ENCODE measurements at regions not wholly inside any gene's neighbourhood (a gene's known extent, or its start where the extent isn't known, plus 50 kb on each side); places are given as distances from the start of the nearest gene placed in this dataset.

- no peaks in the 10 kb centered on the region for H3K9me3 Mint-ChIP-seq
- no peak overlapping the region for H3K27ac Mint-ChIP-seq
- no peak for DNase-seq (ENCODE audit: low spot score)
- no peaks in the 10 kb centered on the region for H3K4me1 ChIP-seq
- H3F3A ChIP-seq (ENCODE audit: low read depth), result no peaks in the 10 kb centered on the region
- no peak overlapping the region for H3K27ac ChIP-seq
- H2AFZ ChIP-seq (replicated peaks), result no peak overlapping the region
- H3K4me3 ChIP-seq, result no peak overlapping the region
- peaks cover 3% of the 10 kb centered on the region for H3K27me3 Mint-ChIP-seq (ENCODE audit: insufficient read depth, low read depth)
- H3K36me3 ChIP-seq, result no peaks in the 10 kb centered on the region
- H3K9me3 ChIP-seq (ENCODE audit: low read depth), result no peaks in the 10 kb centered on the region
- no peak overlapping the region for H3K9ac ChIP-seq
- H3K4me2 ChIP-seq, result no peak overlapping the region
- H3K4me3 Mint-ChIP-seq, result no peak overlapping the region
- H3K79me2 ChIP-seq (ENCODE audit: low read depth), result no peaks in the 10 kb centered on the region
- H4K20me1 ChIP-seq (ENCODE audit: low read depth), result no peaks in the 10 kb centered on the region
- H3K36me3 Mint-ChIP-seq, result no peaks in the 10 kb centered on the region
- H3K27me3 ChIP-seq, result no peaks in the 10 kb centered on the region
- TF ChIP-seq EZH2phosphoT487 (IDR thresholded peaks at IDR 0.05) (no peak), CTCF (IDR thresholded peaks at IDR 0.05) (no peak), EZH2 (IDR thresholded peaks at IDR 0.05) (no peak)
- peaks cover 16% of the 10 kb centered on the region for H3K4me1 Mint-ChIP-seq
These were observed 199.2 kb upstream of the POU2AF2 start for GRCh38 chr11:111046291-111046690.

DNA sequence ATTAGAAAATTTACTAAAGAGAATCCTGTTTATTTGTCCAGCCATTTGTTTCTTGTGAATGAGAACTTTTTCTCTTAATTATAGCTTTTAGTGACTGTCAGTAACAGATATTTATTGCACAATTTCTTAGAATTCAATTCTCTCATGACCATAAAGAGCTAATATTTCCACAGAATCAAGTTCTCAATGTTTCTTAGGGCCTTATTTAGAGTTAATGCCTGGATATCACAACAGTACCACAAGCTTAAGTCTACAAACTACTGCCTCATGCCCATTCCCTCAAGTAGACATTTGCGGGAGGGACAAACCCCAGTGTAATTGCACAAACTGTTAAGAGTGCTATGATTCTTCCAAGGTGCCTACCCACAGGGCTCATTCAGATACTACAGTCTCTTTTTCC is 199.7 kb upstream of the POU2AF2 start:
- H3K4me1 Mint-ChIP-seq, result peaks cover 16% of the 10 kb centered on the region

GRCh38 chr11:111045407-111045803 is 200.1 kb upstream of the POU2AF2 start:
- Histone ChIP-seq H3F3A (ENCODE audit: low read depth) (no peaks in the 10 kb centered on the region), H3K4me3 (no peak overlapping the region), H3K9me3 (ENCODE audit: low read depth) (no peaks in the 10 kb centered on the region), H4K20me1 (ENCODE audit: low read depth) (no peaks in the 10 kb centered on the region), H3K27ac (no peak overlapping the region), H3K27me3 (no peaks in the 10 kb centered on the region), H3K79me2 (ENCODE audit: low read depth) (no peaks in the 10 kb centered on the region), H2AFZ (replicated peaks) (no peak overlapping the region), H3K4me2 (no peak overlapping the region), H3K4me1 (no peaks in the 10 kb centered on the region), H3K9ac (no peak overlapping the region), H3K36me3 (no peaks in the 10 kb centered on the region)
- Mint-ChIP-seq H3K36me3 (no peaks in the 10 kb centered on the region), H3K4me3 (no peak overlapping the region), H3K27me3 (ENCODE audit: insufficient read depth, low read depth) (peaks cover 3% of the 10 kb centered on the region), H3K4me1 (peaks cover 16% of the 10 kb centered on the region), H3K27ac (no peak overlapping the region), H3K9me3 (no peaks in the 10 kb centered on the region)
- no peak for TF ChIP-seq CTCF (IDR thresholded peaks at IDR 0.05)
- TF ChIP-seq EZH2 (IDR thresholded peaks at IDR 0.05), result no peak
- no peak for TF ChIP-seq EZH2phosphoT487 (IDR thresholded peaks at IDR 0.05)
- no peak for DNase-seq (ENCODE audit: low spot score)

More for the DNA sequence above, 199.7 kb upstream of the POU2AF2 start:
- Mint-ChIP-seq H3K36me3 (no peaks in the 10 kb centered on the region), H3K27me3 (ENCODE audit: insufficient read depth, low read depth) (peaks cover 3% of the 10 kb centered on the region), H3K4me3 (no peak overlapping the region), H3K9me3 (no peaks in the 10 kb centered on the region), H3K27ac (no peak overlapping the region)
- Histone ChIP-seq H3K4me3 (no peak overlapping the region), H3F3A (ENCODE audit: low read depth) (no peaks in the 10 kb centered on the region), H2AFZ (replicated peaks) (no peak overlapping the region), H3K4me2 (no peak overlapping the region), H3K27me3 (no peaks in the 10 kb centered on the region), H3K36me3 (no peaks in the 10 kb centered on the region), H3K9me3 (ENCODE audit: low read depth) (no peaks in the 10 kb centered on the region), H3K27ac (no peak overlapping the region), H3K79me2 (ENCODE audit: low read depth) (no peaks in the 10 kb centered on the region), H3K9ac (no peak overlapping the region), H3K4me1 (no peaks in the 10 kb centered on the region), H4K20me1 (ENCODE audit: low read depth) (no peaks in the 10 kb centered on the region)
- no peak for DNase-seq (ENCODE audit: low spot score)
- TF ChIP-seq CTCF (IDR thresholded peaks at IDR 0.05) (no peak), EZH2 (IDR thresholded peaks at IDR 0.05) (no peak), EZH2phosphoT487 (IDR thresholded peaks at IDR 0.05) (no peak)
